Natural killer cell (primary cell): ENCODE measurements at regions not wholly inside any gene's neighbourhood (a gene's known extent, or its start where the extent isn't known, plus 50 kb on each side); places are given as distances from the start of the nearest gene placed in this dataset.

Experiments used
- ATAC-seq, 3 donors: fragments of 150-1000 bp in 2 of 3; fragments of 200-7000 bp in 1 of 3; cut with Tn5 transposase; 1 replicate in 1 of 3; 2 replicates in 2 of 3; pipeline ENCODE4 v1.10.0; 2021; ENCODE audit warnings: mild to moderate bottlenecking in 2 of 3, moderate library complexity in 2 of 3
- DNase-seq, 2 donors: peaks; one replicate each; pipeline versions ENCODE4 v3.0.0 to v3.0.0-alpha.2; 2013 to 2021; ENCODE audit warnings: mixed read lengths in 1 of 2
- H3K27ac ChIP-seq: one replicate; pipeline ENCODE4 v1.5.1; 2013; ENCODE audit warnings: mild to moderate bottlenecking, low read length
- H3K27me3 ChIP-seq: one replicate; pipeline ENCODE4 v1.6.1; 2013; ENCODE audit warnings: low read length; ENCODE audit not compliant: control insufficient read depth, insufficient read depth
- H3K36me3 ChIP-seq: one replicate; pipeline ENCODE4 v1.6.1; 2013; ENCODE audit warnings: low read length; ENCODE audit not compliant: control insufficient read depth, insufficient read depth
- H3K4me1 ChIP-seq: one replicate; pipeline ENCODE4 v1.6.1; 2013; ENCODE audit warnings: low read length; ENCODE audit not compliant: control insufficient read depth, insufficient read depth
- H3K4me3 ChIP-seq: one replicate; pipeline ENCODE4 v1.5.1; 2013; ENCODE audit warnings: low read length
- H3K9me3 ChIP-seq: one replicate; pipeline ENCODE4 v1.6.1; 2013; ENCODE audit warnings: low read length; ENCODE audit not compliant: control insufficient read depth, insufficient read depth
- H3K27ac Mint-ChIP-seq, 2 donors: one replicate each; pipeline ENCODE4 v1.8.0; 2022; ENCODE audit warnings: mild to moderate bottlenecking in 2 of 2, mixed read lengths in 2 of 2, moderate library complexity in 1 of 2
- H3K27me3 Mint-ChIP-seq, 2 donors: one replicate each; pipeline ENCODE4 v1.8.0; 2022; ENCODE audit warnings: low read depth in 2 of 2, mixed read lengths in 2 of 2
- H3K36me3 Mint-ChIP-seq: one replicate; pipeline ENCODE4 v1.8.0; 2022; ENCODE audit warnings: mixed read lengths
- H3K4me1 Mint-ChIP-seq, 2 donors: one replicate each; pipeline ENCODE4 v1.8.0; 2022; ENCODE audit warnings: mixed read lengths in 2 of 2
- H3K4me3 Mint-ChIP-seq: one replicate; pipeline ENCODE4 v1.8.0; 2022; ENCODE audit warnings: mild to moderate bottlenecking, moderate library complexity, mixed read lengths
- H3K9me3 Mint-ChIP-seq, 2 donors: one replicate each; pipeline ENCODE4 v1.8.0; 2022; ENCODE audit warnings: mixed read lengths in 2 of 2
- CTCF ChIP-seq: fragments of 200-600 bp; IDR thresholded peaks from one replicate; pipeline ENCODE4 v1.8.0; 2022; ENCODE audit warnings: antibody characterized with exemption
- WGBS: methylation state at CpG from one replicate; pipeline ENCODE4 v1.1.7; 2013; ENCODE audit warnings: missing lambda C conversion rate; ENCODE audit not compliant: insufficient coverage; 5-methylcytosine and 5-hydroxymethylcytosine counted together
- intact Hi-C: fragments of 100-400 bp; cut with micrococcal nuclease; formaldehyde crosslinking; loops from one replicate; pipeline ENCODE4 v1.14.2; 2022

GRCh38 chr15:62858343-62858742 is 184.2 kb upstream of the TPM1 start:
- ATAC-seq (no peak), DNase-seq (no peak)
- Mint-ChIP-seq H3K4me1 (peaks cover 18 to 20% of the 10 kb centered on the region in 2 donors), H3K36me3 (no peaks in the 10 kb centered on the region), H3K4me3 (no peak overlapping the region), H3K27ac (no peak overlapping the region), H3K9me3 (no peaks in the 10 kb centered on the region), H3K27me3 (peaks cover 18 to 36% of the 10 kb centered on the region in 2 donors)
- Histone ChIP-seq H3K27me3 (no peaks in the 10 kb centered on the region), H3K27ac (no peak overlapping the region), H3K9me3 (no peaks in the 10 kb centered on the region), H3K4me3 (no peak overlapping the region), H3K4me1 (peaks cover 14% of the 10 kb centered on the region), H3K36me3 (no peaks in the 10 kb centered on the region)
- no peak for TF ChIP-seq CTCF
- WGBS = 67% methylated on average over 2 of the region's 2 CpGs
- intact Hi-C loops = loop anchor here (10.0 kb wide), 1 partner anchor 56 kb away; no protein-coding TSS in a partner anchor

GRCh38 chr15:62862717-62863116 is 179.8 kb upstream of the TPM1 start:
- Histone ChIP-seq H3K4me1 (peaks cover under 1% of the 10 kb centered on the region), H3K36me3 (no peaks in the 10 kb centered on the region), H3K27me3 (no peaks in the 10 kb centered on the region), H3K4me3 (no peak overlapping the region), H3K27ac (no peak overlapping the region), H3K9me3 (no peaks in the 10 kb centered on the region)
- H3K27ac Mint-ChIP-seq = no peak overlapping the region
- no peaks in the 10 kb centered on the region for H3K9me3 Mint-ChIP-seq
- H3K4me1 Mint-ChIP-seq = peaks cover 8 to 9% of the 10 kb centered on the region in 2 donors
- TF ChIP-seq CTCF = no peak
- intact Hi-C loops = no loop called here
- peaks cover 18 to 36% of the 10 kb centered on the region in 2 donors for H3K27me3 Mint-ChIP-seq
- ATAC-seq (no peak), DNase-seq (no peak)
- no peak overlapping the region for H3K4me3 Mint-ChIP-seq
- H3K36me3 Mint-ChIP-seq = no peaks in the 10 kb centered on the region
- WGBS = 72% methylated on average over 2 of the region's 2 CpGs

GRCh38 chr15:62866366-62866765 is 176.2 kb upstream of the TPM1 start:
- Mint-ChIP-seq H3K9me3 (no peaks in the 10 kb centered on the region), H3K4me1 (no peaks in the 10 kb centered on the region), H3K27ac (no peak overlapping the region), H3K36me3 (no peaks in the 10 kb centered on the region), H3K4me3 (no peak overlapping the region), H3K27me3 (peaks cover 11 to 15% of the 10 kb centered on the region in 2 donors)
- DNase-seq (no peak), ATAC-seq (no peak)
- no peaks in the 10 kb centered on the region for H3K27me3 ChIP-seq
- H3K4me1 ChIP-seq = no peaks in the 10 kb centered on the region
- TF ChIP-seq CTCF = no peak
- intact Hi-C loops = no loop called here
- no peaks in the 10 kb centered on the region for H3K9me3 ChIP-seq
- H3K27ac ChIP-seq = no peak overlapping the region
- WGBS = 92% methylated on average over 4 of the region's 6 CpGs
- H3K36me3 ChIP-seq = no peaks in the 10 kb centered on the region
- H3K4me3 ChIP-seq = no peak overlapping the region

- Mint-ChIP-seq H3K4me3 (no peak overlapping the region), H3K9me3 (no peaks in the 10 kb centered on the region), H3K27ac (no peak overlapping the region), H3K27me3 (peaks cover under 1 to 4% of the 10 kb centered on the region in 2 donors), H3K4me1 (no peaks in the 10 kb centered on the region), H3K36me3 (no peaks in the 10 kb centered on the region)
- no peaks in the 10 kb centered on the region for H3K4me1 ChIP-seq
- H3K9me3 ChIP-seq = no peaks in the 10 kb centered on the region
- H3K27ac ChIP-seq = no peak overlapping the region
- ATAC-seq (no peak), DNase-seq (no peak)
- H3K36me3 ChIP-seq = no peaks in the 10 kb centered on the region
- 93% methylated on average over 4 of the region's 4 CpGs for WGBS
- no peak overlapping the region for H3K4me3 ChIP-seq
- intact Hi-C loops = no loop called here
- TF ChIP-seq CTCF = no peak
- no peaks in the 10 kb centered on the region for H3K27me3 ChIP-seq
Observed at GRCh38 chr15:62867844-62868243, 174.7 kb upstream of the TPM1 start.
